ENCODE measurements at regions not wholly inside any gene's neighbourhood (a gene's known extent, or its start where the extent isn't known, plus 50 kb on each side); places are given as distances from the start of the nearest gene placed in this dataset.

GRCh38 chr21:30097791-30098190, 68.8 kb downstream of the CLDN17 start:
- no peak for TF ChIP-seq CTCF (IDR thresholded peaks at IDR 0.05)
- no peak for TF ChIP-seq EP300 (IDR thresholded peaks at IDR 0.05; ENCODE audit: low read depth)
- TF ChIP-seq POLR2AphosphoS5 (IDR thresholded peaks at IDR 0.05): no peak
